ENCODE measurements at regions not wholly inside any gene's neighbourhood (a gene's known extent, or its start where the extent isn't known, plus 50 kb on each side); places are given as distances from the start of the nearest gene placed in this dataset.

DNA sequence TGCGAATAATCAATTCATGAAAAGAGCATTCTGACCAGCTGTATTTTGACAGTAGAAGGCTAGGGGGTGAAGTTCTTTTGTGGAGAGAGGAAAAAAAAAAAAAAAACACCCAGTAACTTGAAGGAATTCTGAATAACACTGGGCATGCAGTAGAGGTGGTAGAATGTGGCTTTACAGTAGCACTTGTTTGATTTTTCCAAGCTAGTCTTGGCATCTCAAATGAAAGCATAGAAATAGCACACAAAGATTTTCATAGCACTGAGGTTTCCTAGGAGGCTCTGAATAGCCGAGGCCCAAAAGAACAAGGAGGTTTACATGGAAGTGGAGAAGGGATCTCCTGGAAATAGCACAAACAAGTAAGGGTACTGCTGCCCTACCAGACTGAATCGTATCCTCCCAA is 470.2 kb upstream of the CDH20 start:
- DNase-seq (ENCODE audit: low read depth), result no peak
- TF ChIP-seq, protein P1, sequence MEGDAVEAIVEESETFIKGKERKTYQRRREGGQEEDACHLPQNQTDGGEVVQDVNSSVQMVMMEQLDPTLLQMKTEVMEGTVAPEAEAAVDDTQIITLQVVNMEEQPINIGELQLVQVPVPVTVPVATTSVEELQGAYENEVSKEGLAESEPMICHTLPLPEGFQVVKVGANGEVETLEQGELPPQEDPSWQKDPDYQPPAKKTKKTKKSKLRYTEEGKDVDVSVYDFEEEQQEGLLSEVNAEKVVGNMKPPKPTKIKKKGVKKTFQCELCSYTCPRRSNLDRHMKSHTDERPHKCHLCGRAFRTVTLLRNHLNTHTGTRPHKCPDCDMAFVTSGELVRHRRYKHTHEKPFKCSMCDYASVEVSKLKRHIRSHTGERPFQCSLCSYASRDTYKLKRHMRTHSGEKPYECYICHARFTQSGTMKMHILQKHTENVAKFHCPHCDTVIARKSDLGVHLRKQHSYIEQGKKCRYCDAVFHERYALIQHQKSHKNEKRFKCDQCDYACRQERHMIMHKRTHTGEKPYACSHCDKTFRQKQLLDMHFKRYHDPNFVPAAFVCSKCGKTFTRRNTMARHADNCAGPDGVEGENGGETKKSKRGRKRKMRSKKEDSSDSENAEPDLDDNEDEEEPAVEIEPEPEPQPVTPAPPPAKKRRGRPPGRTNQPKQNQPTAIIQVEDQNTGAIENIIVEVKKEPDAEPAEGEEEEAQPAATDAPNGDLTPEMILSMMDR (conservative IDR thresholded peaks at IDR 0.05; ENCODE audit: low read depth, low read length), result no peak
- H3K4me3 ChIP-seq (ENCODE audit: low read length), result no peak overlapping the region

DNA sequence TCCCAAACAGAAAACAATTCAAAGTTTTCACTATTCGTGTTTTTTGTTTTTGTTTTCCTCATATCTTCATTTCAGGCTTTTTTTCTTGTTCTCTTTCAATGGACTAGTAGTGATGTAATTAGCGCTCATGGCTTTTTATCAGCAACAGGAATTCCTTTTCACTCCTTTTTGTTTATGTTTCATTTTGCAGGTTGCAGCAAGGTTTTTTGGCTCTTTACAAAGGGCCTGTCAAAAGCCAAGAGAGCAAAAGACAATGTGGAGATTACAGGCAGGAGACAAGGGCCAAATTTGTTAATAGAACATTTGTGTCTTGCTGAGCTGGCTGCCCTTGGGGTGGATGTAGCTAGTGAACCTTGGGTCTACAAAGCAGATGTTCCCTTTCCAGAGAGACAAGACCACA is 467.4 kb upstream of the CDH20 start:
- DNase-seq (ENCODE audit: low read depth), result no peak
- TF ChIP-seq, protein P1 (conservative IDR thresholded peaks at IDR 0.05; ENCODE audit: low read depth, low read length), result no peak

DNA sequence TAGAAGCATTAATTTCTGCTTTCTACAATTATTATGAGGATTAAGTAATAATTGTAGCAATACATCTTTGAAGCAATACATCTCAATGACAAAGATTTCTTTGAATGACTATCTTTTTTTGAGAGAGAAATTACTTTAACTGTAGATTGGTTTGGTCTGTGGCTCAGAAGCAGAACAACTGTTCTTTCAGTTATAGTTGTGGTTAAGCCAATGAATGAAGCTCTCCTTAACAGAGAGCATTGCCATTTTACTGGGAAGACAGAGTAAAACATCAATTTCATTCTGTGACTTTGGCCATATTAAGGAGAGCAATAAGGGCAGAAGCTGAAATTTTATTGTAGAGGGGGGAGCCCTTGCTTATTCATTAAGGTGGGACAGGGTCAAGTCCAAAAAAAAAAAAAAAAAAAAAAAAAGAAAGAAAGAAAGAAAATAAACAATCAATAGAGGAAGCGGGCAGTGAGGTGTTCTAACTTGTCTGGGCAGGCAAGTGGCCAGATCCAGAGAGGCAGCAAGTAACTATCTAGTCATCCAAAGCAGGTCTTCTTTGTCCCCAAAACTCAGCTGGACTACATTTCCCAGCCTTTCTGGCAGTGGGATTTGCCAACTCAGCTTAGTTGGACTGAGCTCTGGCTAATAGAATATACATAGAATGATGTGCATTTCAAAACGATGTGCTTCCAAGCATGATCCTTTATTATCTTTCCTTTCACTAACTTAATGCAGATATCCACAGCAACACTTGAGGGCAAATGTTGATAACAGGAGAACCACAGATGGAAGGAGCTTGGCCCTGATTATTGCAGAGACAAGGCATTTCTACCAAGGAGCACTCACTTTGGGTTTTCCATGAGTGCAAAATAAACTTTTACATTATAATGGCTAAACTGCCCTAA is 462.7 kb upstream of the CDH20 start:
- DNase-seq (ENCODE audit: low read depth), result no peak
- TF ChIP-seq, protein P1 (conservative IDR thresholded peaks at IDR 0.05; ENCODE audit: low read depth, low read length), result no peak
- H3K4me3 ChIP-seq (ENCODE audit: low read length), result no peak overlapping the region

More for the DNA sequence above, 467.4 kb upstream of the CDH20 start:
- no peak overlapping the region for H3K4me3 ChIP-seq (ENCODE audit: low read length)

DNA sequence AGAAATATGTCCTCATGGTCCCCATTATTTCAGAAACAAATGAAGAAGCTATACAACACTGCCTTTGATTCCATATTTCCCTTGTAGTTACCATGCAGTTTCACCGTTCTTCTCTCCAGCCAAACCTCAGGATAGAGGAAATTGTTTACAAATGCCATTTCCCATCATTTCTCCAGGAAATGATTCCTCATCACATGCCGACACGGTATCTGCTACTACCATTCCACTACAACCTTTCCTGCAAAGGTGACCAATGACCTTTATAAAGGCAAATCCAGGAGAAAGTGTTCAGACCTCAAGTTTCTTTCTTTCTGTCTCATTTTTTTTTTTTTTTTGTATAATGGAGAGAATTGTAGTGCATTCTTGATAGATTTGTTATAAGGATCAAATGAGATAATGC is 460.8 kb upstream of the CDH20 start:
- TF ChIP-seq, protein P1 (conservative IDR thresholded peaks at IDR 0.05; ENCODE audit: low read depth, low read length), result no peak
- H3K4me3 ChIP-seq (ENCODE audit: low read length), result no peak overlapping the region
- DNase-seq (ENCODE audit: low read depth), result no peak

DNA sequence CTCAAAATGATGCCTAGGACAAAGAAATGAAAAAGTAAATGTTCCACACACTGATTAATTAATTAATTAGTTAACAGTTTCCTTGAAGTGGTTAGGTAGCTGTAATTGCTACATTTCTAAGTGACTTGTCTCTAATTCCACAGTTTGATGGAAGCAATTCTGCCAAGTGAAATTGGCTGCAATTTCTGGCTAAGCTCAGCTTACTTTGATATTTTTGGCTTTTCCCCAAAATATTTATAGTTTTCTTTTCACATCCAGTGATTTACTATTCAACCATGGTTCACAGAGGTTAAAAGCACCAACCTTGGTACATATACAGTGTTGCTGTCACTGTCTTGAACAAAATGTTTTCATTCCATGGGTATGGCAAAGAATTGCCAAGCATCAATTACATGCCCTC is 459.5 kb upstream of the CDH20 start:
- no peak for DNase-seq (ENCODE audit: low read depth)
- TF ChIP-seq, protein P1 (conservative IDR thresholded peaks at IDR 0.05; ENCODE audit: low read depth, low read length), result no peak
- H3K4me3 ChIP-seq (ENCODE audit: low read length), result no peak overlapping the region

DNA sequence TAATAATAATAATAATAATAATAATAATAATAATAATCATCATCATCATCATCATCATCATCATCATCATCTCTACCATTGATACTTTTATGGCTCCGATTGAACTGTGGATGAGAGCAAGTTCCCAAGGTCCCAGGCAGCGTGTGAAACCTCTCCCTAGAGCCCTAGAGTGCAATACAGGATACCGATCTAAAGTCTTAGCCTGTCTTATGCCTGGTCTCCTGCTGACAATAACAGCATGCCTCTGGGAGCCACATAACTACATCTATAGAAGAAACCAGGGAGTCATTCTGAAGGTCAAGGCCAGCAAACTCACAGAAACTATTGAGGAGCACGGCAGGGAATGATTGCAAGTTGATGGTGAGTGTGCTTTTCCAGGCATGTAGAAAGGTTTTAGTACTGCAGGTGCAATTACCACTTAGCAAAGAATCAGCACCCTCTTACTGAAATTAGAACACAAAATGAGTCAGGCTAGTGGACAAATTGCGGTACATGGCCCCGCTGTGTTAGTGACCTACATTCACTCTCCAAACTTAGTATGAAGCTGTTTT is 457.2 kb upstream of the CDH20 start:
- no peak for DNase-seq (ENCODE audit: low read depth)
- TF ChIP-seq, protein P1 (conservative IDR thresholded peaks at IDR 0.05; ENCODE audit: low read depth, low read length), result no peak
- H3K4me3 ChIP-seq (ENCODE audit: low read length), result no peak overlapping the region

DNA sequence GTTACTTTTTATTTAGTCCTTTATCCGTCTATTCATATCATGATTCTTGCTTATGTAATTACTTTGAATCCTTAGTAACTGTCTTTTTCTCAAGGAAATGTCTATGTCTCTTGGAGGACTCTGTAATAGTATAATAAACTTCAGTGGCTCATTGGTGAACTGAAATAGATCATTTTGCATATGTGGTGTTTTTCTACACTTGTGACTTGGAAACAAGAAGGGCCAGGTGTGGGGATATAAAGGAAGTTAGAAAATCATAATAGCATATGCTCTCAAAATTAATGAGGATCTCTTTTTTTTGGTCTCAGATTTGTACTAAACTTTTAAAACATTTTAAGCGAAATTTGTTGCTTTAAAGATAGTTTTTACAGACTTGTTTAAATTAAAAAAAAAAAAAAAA is 453.0 kb upstream of the CDH20 start:
- TF ChIP-seq, protein P1 (conservative IDR thresholded peaks at IDR 0.05; ENCODE audit: low read depth, low read length), result no peak
- DNase-seq (ENCODE audit: low read depth), result no peak
- H3K4me3 ChIP-seq (ENCODE audit: low read length), result no peak overlapping the region
